Renal cortex interstitium (tissue), 11 donors: ENCODE measurements at regions not wholly inside any gene's neighbourhood (a gene's known extent, or its start where the extent isn't known, plus 50 kb on each side); places are given as distances from the start of the nearest gene placed in this dataset.
"Not testable (repeated sequence)": the region's sequence is repeated elsewhere in the genome, so short reads cannot be mapped to it uniquely, and the experiment has no call there.

Experiments
- DNase-seq, 11 donors: peaks; one replicate each; pipeline ENCODE4 v3.0.0-alpha.2; 2013; ENCODE audit warnings: low read depth in 9 of 11, low spot score in 4 of 11; ENCODE audit errors: extremely low read depth in 1 of 11

- peak in 2 of 11 donors; percentile 26 to 32 for DNase-seq
Measured at GRCh38 chr21:30104241-30104640, 62.4 kb downstream of the CLDN17 start.

DNA sequence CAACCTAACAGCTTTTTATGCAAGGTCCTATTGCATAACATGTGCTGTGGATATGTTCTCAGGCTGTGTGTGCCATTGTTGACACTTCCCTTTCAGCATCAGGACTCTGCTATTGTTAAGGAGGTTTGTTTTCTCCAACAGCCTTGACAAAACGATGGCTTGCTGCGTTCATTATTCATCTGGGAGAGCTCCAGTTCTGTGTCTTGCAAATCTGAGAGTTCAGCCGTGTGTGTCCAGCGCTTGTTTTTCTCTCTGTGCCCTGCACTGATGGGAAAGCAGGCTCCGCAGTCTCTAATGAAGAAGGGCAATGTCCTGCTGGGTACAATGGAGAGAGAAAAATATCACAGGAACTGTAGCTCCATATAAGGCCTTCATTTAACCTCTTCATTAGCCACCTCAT is 63.7 kb downstream of the CLDN17 start:
- DNase-seq, result no peak

- no peak for DNase-seq
Measured at GRCh38 chr21:30101967-30102366, 64.6 kb downstream of the CLDN17 start.

- DNase-seq, result no peak
Measured at GRCh38 chr21:30097791-30098190, 68.8 kb downstream of the CLDN17 start.

DNA sequence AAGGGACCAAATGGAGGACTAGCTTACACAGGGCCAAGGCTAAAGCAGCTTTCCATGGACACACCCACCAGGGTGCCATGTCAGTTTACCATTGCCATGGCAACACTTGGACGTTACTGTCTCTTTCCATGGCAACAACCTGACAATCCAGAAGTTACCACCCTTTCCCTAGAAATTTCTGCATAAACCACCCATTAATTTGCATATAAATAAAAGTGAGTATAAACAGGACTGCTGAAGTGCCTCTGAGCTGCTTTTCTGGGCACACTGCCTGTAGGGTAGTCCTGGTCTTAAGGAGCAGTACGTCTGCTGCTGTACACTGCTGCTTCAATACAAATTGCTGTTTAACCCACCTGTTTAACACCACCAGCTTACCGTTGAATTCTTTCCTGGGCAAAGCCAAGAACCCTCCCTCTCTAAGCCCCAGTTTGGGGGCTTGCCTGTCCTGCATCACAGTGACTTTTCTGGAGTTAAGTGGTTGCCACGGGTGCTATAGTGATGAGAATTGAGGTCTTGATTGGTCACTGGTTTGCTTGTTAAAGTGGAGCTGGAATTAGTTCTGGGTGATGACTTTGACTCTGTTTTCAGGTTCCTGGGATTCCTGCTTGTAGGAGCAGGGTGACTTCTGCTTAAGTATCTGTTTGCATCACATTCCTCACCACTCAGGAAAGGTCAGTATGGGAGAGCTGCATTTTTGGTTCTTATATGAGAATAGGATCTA is 83.2 kb downstream of the CLDN17 start:
- no peak for DNase-seq

DNA sequence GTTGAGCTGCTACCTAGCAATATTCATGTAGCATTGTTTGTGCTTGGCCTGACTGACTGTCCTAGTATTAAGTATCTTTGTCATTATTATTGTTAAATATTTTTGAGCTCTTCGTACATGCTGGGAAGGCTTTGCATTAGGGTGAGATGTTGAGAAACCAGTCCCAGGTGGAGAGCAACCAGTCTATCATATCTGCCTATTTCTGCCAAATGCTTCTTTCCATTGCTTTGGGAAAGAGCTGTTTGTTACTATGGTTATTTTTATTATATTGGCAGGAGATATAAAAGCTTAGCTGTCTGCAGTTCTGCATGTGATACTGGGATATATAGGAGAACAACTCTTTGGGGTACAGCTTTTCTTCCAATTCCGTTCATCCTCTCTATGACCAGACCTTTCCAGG is 85.1 kb downstream of the CLDN17 start:
- DNase-seq, result no peak

- peak in 2 of 11 donors; percentile 7 to 8 for DNase-seq
Measured at GRCh38 chr21:30072496-30072895, 94.1 kb downstream of the CLDN17 start.

GRCh38 chr21:30058928-30059327 is 107.7 kb downstream of the CLDN17 start:
- DNase-seq, result no peak

DNA sequence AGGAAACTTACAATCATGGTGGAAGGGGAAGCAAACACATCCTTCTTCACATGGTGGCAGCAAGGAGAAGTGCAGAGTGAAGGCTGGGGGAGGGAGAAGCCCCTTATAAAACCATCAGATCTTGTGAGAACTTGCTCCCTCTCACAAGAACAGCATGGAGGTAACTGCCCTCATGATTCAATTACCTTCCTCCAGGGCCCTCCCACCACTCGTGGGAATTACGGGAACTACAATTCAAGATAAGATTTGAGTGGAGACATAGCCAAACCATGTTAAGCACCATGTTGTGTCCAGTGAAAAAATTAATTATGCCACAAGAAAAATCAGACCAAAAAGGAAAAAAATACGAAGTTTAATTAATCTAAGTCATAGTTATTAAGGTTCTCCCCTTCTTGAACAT is 109.5 kb downstream of the CLDN17 start:
- no peak for DNase-seq

- DNase-seq, result no peak
Measured at GRCh38 chr21:30048570-30048969, 108.8 kb upstream of the GRIK1 start.

DNA sequence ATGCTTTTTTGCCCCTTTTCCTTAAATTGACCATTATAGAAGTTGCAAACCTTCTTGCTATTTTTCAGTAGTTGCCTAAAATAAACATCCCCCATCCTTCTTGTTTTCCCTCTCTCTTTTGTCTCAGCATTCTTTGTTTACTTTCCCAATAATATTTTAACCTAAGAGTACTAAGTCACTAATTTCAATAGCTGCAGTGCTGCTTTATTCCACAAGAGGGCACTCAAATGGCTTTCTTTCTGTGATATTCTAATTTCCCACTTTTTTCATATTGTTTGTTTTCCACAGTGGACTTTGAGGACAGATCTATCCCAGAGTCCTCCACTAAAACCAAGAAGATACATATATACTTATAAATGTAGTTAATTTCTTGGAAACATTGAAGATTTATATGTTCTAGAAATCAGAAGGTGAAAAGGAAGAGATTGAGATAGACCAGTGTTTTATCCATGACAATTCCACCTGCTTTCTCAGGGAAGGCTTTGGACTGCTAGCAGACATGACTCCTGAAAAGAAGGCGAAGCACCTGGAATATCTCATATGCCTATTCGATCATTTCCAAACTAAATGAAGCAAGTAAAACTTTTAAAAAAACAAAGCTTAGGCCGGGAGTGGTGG is 104.8 kb upstream of the GRIK1 start:
- DNase-seq, result peak in 8 of 11 donors; percentile 3 to 39 (median 8)

DNA sequence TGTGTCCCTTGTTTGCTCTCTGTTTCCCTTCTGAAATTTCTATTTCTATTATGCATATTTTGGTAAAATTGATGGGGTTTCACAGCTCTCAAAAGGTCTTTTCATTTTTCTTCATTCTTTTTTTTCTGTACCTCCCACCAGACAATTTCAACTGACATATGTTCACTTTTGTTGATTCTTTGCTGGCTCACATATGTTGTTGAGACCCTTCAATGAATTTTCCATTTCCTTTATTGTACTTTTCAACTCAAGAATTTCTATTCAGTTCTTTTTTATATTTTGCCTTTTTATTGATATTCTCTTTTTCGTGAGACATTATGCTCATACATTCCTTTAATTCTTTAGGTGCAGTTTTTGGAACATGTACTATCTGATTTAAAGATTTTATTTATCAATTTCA is 102.6 kb upstream of the GRIK1 start:
- no peak for DNase-seq

DNA sequence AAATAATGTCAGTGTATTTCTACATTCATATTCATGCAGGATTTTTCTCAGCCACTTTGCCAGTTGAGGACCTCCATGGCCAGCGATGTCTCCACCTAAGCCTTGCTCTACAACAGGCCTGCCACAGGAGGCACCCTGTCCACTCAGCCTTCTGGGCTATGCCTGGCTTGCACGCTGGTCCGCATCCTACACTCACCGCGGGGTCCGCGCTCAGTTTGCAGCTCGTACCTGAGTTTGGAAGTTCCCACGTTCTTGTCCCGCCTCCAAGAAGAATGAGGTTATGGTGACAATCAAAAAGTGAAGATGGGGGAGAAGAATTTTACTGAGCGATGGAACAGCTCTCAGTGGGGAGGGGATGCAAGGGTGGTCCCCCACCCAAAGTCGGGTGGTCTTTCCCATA is 93.6 kb upstream of the GRIK1 start:
- DNase-seq, result no peak

DNA sequence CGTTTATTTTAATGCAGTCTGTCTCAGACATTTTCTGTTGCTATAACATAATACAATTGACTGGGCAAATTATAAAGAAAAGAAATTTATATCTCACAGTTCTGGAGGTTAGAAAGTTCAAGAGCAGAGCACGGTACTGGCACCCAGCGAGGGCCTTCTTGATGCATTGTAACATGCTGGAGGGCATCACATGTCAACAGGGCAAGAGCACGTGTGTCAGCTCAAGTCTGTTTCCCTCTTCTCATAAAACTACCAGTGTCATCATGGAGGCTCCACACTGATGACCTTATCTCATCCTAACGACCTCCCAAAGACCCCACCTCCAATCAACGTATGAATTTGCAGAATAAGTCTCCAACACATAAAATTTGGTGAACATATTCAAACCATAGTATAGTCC is 90.6 kb upstream of the GRIK1 start:
- DNase-seq, result no peak

GRCh38 chr21:30028537-30028936 is 88.7 kb upstream of the GRIK1 start:
- DNase-seq, result no peak

GRCh38 chr21:30027986-30028385 is 88.2 kb upstream of the GRIK1 start:
- DNase-seq, result no peak

GRCh38 chr21:30023056-30023455 is 83.3 kb upstream of the GRIK1 start:
- DNase-seq, result not testable (repeated sequence)

DNA sequence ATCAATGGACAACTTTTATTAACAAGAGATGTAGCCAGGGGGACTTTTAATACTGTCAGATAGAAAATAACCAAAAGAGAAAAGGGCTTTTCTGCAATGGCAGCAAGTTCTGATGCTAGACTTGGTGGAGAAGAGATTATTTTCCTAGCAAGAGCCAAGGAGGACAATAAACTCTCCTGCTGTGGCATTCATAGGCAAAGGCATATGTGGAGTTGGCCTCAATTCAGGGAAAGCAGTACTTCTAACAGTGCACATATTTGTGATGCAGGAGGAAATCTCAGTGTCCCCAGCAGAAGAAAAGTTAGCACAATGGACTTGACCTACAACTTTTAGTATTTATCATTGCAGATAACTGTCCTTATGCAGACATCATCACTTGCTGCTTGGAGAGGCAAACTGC is 75.1 kb upstream of the GRIK1 start:
- no peak for DNase-seq

GRCh38 chr21:29991624-29992023 is 51.8 kb upstream of the GRIK1 start:
- no peak for DNase-seq

- no peak for DNase-seq
Measured at GRCh38 chr21:29989634-29990234, 49.9 kb upstream of the GRIK1 start.
